ENCODE measurements at regions not wholly inside any gene's neighbourhood (a gene's known extent, or its start where the extent isn't known, plus 50 kb on each side); places are given as distances from the start of the nearest gene placed in this dataset.

DNA sequence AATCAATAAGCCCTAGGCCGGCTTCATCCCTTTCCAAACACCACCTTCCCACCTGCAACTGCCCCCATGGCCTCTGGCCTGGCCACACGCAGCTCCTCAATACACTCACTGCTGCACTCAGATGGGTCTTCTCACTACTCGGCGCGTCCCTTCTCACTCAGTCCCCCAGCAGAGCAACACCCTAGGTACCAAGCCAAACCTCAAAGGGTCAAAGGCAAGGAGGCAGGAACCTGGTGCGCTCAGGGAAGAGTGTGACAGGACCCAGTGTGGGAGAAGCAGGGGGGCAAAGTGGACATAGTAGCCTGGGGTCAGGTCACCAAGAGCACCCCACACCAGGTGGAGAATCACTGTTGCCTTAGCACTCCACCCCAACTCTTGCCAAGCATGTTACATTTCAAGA is 90.6 kb downstream of the TTC32 start:
- TF ChIP-seq, protein P1, sequence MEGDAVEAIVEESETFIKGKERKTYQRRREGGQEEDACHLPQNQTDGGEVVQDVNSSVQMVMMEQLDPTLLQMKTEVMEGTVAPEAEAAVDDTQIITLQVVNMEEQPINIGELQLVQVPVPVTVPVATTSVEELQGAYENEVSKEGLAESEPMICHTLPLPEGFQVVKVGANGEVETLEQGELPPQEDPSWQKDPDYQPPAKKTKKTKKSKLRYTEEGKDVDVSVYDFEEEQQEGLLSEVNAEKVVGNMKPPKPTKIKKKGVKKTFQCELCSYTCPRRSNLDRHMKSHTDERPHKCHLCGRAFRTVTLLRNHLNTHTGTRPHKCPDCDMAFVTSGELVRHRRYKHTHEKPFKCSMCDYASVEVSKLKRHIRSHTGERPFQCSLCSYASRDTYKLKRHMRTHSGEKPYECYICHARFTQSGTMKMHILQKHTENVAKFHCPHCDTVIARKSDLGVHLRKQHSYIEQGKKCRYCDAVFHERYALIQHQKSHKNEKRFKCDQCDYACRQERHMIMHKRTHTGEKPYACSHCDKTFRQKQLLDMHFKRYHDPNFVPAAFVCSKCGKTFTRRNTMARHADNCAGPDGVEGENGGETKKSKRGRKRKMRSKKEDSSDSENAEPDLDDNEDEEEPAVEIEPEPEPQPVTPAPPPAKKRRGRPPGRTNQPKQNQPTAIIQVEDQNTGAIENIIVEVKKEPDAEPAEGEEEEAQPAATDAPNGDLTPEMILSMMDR (IDR thresholded peaks at IDR 0.05), result no peak
- no peak for TF ChIP-seq POLR2A (IDR thresholded peaks at IDR 0.05)
- no peak for TF ChIP-seq POLR2AphosphoS5 (IDR thresholded peaks at IDR 0.05; ENCODE audit: insufficient read depth in 1 of 2, low read depth in 1 of 2)

Data from vagina (tissue), 2 donors.